GM21390 (cell line): ENCODE measurements at regions not wholly inside any gene's neighbourhood (a gene's known extent, or its start where the extent isn't known, plus 50 kb on each side); places are given as distances from the start of the nearest gene placed in this dataset.
"Not testable (repeated sequence)": the region's sequence is repeated elsewhere in the genome, so short reads cannot be mapped to it uniquely, and the experiment has no call there.

Experiments used
- ATAC-seq: cut with Tn5 transposase; IDR thresholded peaks from one replicate; pipeline ENCODE4 v1.9.1; 2021; ENCODE audit not compliant: unreplicated experiment

DNA sequence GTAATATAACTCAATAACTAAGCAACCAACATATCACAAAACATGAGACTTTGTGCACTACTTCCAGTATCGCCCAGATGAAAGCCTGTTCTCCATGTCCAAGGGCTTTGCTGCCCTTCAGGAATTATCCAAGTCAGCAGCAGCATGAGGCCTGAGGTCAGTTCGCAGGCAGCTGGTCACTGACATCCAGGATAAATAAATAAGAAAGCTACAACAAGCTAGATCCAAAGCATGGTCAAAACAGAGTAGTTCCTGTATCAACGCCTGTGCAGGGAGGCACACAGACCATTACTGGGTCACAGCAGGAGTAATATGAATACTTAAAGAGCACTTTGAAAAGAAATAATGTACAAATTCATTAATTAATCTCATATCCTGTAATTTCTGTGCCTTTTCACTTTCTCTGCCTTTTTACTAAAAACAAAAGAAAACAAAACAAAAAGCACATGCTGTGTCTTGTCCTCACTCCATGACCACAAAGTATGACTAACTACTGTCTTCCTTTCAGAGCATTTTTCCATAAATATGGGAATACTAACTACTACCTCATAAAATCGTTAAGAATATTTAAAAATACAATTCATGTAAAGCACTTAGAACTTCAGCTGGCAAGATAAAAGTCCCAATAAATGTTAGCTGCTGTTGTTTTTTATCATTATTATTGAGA, 374.9 kb upstream of the IRAK1BP1 start:
- ATAC-seq, result no peak

DNA sequence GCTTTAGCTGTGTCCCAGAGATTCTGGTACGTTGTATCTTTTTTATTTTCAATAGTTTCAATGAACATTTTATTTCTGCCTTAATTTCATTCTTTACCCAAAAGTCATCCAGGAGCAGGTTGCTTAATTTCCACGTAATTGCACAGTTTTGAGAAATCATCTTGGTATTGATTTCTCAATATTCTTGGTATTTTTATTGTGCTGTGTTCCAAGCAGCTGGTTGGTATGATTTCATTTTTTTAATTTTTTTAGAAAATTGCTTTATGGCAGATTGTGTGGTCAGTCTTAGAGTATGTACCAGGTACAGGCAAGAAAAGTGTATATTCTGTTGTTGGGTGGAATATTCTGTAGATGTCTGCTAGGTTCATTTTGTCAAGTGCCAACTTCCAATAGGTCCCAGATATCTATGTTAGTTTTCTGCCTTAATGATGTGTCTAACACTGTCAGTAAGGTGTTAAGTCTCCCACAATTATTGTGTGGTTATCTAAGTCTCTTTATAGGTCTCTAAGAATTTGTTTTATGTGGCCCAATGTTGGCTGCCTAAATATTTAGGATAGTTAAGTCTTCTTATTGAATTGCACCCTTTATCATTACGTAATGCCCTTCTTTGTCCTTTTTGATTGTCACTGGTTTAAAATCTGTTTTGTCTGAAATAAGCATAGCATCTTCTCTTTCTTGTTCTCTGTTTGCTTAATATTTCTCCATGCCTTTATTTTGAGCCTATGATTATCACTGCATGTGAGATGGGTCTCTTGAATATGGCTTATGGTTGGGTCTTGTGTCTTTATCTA, 366.9 kb upstream of the IRAK1BP1 start:
- no peak for ATAC-seq

DNA sequence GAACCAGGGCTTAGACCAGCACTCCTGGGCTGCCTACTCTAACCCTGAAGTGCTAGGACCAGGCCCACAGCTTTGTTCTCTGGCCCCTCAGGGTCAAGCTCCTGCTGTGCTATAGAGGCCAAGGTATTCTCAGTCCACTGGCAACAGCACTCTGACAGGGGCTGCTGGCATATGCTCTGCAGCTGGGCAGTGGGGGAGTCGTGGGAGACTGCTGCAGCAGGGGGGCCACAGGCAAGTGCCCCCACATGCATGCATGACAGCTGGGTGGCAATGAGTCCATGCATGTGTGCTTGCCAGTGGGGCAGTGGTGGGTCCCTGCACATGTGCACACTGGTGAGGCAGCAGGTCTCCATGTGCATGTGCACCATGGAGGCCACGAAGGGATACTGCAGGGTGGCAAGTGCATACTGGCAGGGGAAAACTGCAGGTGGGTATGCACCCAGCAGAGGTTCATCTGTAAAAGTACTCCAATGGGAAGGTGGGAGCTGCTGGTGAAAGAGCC, 364.9 kb upstream of the IRAK1BP1 start:
- ATAC-seq, result no peak

DNA sequence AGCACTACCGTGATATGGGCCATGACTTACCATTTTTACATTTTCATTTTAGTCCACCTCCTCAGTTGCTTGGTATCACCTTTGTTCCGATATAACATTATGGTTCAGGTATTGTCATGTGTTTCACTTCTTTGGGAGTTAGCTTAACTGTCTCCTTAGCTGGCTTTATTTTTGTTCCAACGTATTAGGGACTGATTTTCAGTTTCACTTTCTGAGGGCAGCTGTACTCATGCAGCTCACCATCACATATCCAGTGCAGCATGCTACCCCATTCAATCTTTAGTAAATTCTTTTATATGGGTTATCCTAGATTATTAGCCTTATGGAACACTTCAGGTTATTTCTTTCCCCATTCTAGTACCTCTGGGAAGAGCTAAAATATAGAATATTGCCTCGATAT, 362.2 kb upstream of the IRAK1BP1 start:
- no peak for ATAC-seq

DNA sequence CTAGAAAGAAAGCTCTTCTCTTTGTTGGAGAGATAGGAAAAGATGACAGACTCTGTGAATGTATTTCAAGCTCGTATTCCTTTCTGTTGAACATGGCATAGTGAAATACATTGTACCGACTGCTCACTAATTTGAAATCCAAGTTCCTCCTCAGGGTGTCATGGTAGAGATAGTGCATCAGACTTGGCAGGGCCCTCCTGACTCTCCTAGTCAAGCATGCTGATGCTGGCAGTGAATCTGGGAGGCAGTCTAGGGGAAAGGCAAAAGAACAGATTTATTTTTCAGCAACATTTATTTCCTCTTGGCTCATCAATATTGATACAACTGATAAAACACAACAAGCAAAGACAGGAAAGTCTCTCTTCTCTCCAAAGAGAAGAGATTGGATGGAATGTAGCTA, 356.3 kb upstream of the IRAK1BP1 start:
- no peak for ATAC-seq

DNA sequence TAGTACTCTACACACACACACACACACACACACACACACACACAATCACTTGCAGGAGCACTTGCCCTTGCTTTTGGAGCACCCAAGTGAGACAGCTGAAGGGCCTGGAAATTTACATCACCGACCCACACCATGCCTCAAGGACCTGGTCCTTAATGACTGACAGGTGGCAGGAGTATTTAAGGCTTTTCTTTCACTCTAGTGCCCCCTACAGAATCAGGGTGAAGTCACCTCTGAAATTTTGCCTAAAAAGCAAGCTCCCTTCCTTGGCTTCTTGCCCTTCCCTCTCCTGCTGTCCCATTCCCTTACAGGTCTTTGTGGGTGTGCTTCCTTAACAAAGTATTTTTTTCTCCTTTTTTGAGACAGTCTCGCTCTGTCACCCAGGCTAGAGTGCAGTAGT, 353.5 kb upstream of the IRAK1BP1 start:
- no peak for ATAC-seq

DNA sequence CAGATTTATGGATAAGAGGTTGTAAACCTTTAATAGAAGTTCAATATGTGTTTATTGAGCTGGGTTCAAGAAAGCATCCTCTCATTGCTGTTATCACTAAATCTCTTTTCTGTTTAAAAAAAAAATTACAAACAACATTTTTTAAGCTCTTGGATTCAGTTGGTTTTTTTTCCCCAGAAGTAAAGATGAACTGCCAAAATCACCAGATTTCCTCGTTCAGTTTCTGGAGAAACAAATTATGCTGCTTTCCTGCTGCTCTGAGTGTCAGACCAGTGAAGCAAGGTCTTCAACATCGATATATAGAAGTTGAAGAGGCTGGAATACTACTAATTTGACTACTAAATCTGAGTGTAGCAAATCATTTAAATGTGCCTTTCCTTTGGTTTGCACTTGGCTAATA, 352.1 kb upstream of the IRAK1BP1 start:
- no peak for ATAC-seq

DNA sequence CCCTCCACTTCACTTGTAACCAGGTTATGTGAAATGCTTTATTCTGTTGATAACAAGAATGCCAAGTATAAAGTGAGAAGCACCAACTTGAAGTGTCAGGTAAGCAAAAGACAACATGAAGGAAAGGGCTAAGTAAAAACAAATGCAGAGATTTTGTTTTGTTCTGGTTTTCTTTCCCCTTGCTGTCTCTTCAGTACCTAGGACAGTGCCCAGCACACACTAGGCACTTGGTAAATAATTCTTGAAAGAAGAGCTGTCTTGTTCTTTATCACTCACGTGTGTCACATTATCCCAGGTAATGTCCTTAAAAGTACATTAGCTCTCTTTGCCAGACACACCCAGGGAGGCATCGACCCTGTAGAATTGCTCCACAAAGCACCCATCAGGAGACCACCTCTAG, 350.0 kb upstream of the IRAK1BP1 start:
- no peak for ATAC-seq

DNA sequence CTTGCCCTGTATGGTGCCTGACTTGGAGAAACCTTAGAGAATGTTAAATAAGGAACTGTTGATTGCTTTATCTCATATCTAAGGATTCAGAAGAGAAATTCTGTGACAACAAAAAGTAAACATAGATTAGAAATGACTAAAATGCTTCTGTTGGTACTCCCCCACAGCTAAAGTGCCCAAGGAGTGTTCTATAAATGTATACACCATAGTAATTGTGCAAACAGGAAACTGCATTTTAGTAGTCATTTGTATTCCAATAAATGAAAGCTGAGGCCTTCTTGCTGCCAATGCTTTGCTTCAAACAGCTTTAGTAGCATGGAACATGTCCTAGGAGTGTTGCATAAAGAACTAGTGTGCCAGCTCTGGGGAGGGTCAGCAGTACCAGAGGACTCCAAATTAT, 343.7 kb upstream of the IRAK1BP1 start:
- ATAC-seq, result no peak

DNA sequence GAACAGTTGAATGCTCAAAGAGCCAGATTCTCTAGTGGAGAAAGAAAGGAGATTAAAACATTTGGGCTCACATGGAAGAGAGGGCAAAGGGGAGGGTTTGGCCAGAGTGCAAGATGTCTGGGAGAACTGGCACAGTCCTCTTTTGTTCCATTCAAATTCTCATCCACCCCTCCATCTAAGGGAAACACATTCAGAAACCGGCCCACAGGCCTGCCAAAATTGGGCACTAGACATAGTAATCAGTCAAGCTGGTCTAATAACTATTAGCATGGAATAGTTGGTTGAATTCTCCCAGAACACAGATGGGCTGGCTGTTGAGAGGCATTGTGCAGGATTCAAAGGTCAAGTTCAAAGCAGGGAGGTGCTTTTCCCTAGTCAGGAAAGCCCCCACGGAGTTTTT, 341.4 kb upstream of the IRAK1BP1 start:
- ATAC-seq, result no peak

DNA sequence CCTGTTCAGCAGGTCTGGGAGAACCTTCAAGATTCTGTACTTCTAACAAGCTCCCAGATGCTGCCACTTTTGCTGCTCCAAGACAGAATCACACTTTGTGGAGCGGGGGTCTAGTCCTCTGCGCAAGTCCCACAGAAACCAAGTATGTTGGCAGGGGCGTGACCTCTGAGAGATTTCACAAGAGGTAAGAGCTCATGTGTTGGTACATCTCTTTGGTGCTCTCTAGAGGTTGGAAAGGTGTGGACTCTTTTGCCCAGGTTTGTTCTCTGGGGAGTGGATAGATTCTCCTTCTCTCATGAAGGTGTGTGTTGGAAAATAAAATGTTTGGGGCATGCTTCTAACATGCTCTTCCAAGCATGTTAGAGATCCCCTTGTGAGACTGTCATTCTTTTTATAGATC, 340.9 kb upstream of the IRAK1BP1 start:
- ATAC-seq, result no peak

DNA sequence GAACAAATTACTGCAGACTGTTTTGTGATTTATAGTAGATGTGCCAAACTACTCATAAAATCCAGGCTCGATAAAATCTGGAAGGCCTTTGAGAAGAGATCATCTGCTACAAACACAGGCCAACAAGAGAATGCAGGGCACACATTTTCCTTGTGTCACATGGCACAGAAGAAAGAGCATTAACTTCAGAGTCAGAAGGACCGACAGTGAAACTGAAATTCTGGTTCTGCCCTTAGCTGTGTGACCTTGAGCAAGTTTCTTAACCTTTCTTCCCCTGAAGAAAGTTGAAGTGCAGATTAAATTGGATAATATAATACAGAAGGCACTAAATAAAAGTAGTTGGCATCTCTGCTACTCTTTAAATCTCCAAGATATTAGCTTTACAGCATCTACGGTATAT, 338.4 kb upstream of the IRAK1BP1 start:
- ATAC-seq, result no peak

DNA sequence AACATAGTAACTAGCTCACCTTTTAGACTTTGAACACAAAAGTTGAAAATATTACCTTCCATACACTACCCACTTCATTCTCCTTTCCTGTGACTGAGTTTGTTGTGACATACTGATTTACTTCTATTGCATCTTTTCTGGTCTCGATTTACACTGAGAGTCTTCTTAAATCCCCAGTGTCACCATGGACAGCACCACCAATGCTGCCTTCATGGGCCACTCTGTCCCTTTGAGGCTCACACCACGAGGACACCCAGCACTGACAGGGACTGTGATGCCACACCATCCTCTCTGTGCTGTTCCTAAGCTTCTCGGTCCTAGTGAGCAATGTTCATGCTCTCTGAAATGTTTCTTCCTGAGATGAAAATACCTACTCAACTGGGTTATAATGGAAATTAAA, 337.1 kb upstream of the IRAK1BP1 start:
- no peak for ATAC-seq

DNA sequence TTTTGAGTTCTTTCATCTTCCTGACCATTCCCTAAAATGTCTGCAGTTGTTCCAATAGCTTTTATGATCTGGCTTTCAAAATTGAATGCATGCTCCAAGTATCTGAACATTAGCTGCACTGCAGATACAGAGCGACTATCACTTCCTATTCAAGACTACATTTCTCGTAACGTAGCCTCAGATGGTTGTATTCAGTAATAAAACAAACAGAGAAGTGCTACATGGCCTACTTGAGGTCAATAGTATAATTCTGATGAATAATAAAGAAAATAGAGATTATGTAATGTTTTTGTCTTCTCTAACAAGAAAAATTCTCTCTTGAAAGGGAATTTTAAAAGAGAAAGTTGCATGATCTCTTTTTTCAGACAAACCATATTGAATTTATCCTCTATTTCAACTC, 333.9 kb upstream of the IRAK1BP1 start:
- ATAC-seq, result no peak

DNA sequence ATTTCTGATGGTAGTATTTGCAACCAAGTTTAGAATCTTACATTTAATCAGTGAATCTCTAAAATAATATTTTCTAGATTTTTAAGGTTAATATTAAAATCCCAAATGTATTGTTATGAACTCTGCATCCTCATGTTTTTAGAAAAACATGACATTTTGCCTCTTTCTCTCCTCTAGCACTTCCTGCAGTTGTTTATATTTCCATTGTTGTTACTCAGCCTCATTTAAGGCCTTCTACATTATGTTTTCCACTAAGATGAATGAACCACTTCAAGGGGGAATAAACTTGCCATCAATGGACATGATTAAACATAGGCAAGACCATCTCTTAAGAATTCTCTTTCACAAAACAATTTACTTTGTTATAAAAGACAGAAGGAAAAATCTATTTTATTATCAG, 333.5 kb upstream of the IRAK1BP1 start:
- ATAC-seq, result no peak

DNA sequence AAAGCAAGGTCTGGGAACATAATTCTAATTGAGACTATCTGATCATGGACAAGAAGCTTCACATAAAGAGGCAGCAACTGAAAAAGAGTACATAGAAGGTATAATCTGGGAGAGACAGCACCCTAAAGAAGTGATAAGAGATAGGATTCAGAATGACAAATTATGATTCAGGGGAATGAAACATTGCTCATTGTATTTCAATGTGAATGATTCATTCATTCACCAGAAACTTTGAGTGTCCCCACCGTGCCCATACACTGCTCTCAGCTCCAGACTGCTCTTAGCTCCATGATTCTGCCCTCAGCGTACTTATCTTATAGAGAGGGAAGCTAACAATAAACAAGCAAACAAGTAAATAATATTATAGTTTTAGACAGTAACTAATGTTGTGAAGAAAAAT, 329.3 kb upstream of the IRAK1BP1 start:
- no peak for ATAC-seq

DNA sequence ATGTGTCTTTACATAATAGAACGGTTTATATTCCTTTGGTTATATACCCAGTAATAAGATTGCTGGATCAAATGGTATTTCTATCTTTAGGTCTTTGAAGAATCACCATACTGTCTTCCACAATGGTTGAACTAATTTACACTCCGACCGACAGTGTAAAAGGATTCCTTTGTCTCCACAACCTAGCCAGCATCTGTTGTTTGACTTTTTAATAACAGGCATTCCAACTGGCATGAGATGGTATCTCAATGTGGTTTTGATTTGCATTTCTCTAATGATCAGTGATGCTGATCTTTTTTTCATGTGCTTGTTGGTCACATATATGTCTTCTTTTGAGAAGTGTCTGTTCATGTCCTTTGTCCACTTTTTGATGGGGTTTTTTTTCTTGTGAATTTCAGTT, 319.7 kb upstream of the IRAK1BP1 start:
- not testable (repeated sequence) for ATAC-seq

DNA sequence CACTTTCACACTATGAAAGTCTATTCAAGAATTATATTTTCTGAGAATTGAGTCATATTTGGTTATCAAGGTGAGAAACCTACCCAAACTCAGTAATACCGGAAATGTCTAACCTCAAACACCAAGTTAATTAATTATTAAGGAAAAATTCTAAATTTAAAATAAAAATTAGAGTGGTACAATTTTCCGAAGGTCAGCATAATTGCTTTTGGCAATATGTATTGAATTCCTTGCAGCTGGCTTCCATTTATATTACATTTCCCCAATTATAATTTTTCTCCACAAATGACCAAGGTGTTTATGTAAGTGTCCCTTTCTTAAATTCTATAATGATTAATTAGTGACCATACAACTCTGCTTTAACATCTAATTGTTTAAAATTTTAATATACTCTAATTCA, 316.0 kb upstream of the IRAK1BP1 start:
- ATAC-seq, result no peak

DNA sequence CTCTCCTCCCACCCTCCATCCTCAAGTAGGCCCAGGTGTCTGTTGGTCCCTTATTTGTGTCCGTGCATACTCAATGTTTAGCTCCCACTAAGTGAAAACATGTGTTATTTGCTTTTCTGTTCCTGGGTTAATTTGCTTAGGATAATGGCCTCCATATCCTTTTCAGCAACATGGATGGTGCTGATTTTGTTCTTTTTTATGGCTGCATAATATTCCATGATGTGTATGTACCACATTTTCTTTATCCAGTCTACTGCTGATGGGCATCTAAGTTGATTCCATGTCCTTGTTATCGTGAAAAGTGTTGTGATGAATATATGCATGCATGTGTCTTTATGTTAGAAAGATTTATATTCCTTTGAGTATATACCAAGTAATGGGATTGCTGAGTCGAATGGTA, 314.9 kb upstream of the IRAK1BP1 start:
- ATAC-seq, result no peak

DNA sequence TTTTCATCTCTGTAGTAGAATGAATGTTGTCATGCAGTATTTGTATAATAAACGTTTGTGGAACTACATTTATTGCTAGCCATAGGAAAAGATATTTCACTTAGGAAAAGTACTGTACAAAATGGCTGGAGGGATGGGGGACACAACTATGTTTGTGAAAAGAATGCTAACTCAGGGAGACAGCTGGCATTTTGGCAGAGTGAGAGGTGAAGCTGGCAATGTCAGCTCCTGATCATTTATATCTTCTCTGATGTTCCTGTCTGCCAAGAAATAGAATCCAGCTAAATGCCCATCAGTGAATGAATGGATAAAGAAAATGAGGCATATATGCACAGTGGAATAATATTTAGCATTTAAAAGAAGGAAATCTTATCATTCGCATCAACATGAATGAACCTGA, 313.0 kb upstream of the IRAK1BP1 start:
- ATAC-seq, result no peak

DNA sequence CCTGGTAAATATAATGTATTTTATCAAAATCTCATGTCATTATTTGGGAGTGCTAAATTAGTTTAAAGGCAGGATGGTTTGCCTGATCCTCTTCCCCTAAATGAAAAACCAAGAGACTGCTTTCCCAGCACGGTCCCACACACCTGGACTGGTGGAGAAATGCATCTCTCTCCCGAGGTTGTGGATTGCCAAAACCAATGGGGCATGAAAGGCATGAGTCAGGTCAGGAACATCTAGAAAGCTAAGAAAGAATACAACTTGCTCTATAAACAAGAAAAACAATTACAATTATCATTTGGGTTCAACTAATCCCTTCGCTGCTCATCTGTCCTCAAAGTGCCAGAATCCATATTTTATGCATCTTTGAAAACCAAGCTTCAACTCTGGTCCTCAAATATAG, 308.3 kb upstream of the IRAK1BP1 start:
- ATAC-seq, result no peak

DNA sequence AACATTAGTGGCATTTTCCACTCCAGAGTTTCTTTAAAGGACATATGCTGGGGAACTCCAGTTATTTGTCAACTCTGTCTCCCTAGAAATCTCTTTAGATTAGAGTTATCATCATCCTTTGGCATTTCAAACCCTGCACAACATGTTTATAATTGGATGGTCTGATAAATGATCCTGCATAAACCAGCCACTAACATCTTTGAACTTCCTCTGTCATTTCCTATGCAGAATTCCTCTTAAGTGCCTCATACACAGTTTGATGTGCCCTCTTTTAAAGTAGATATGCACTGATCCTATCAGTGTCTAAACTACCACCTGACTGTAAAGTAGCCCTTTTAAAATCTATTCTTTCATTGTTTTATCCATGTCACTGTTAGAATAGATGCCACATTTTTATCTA, 306.3 kb upstream of the IRAK1BP1 start:
- ATAC-seq, result no peak

DNA sequence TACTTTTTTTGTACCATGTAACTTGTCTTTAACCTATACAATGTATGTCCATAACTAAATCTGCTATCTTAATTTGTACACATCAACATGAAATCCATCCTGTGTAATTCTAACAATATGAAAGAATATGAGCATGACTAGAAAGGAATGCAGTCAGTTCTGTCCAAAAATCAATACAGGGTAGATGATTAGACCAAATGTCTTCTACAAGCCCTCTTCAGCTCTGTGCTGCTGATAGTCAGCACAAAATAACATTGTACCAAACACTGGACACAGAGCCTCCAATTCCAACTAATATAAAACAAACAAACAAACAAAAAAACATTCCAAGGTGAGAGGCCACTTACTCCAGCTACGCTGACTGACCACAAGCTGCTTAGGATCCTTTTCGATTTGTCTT, 301.4 kb upstream of the IRAK1BP1 start:
- no peak for ATAC-seq
